H1 (cell line): ENCODE measurements at regions not wholly inside any gene's neighbourhood (a gene's known extent, or its start where the extent isn't known, plus 50 kb on each side); places are given as distances from the start of the nearest gene placed in this dataset.

Experiments
- ATF3 ChIP-seq: IDR thresholded peaks from 2 replicates; pipeline ENCODE4 v1.6.1; 2011; ENCODE audit warnings: low read depth, mild to moderate bottlenecking, low read length; ENCODE audit not compliant: insufficient read depth
- CBX5 ChIP-seq: fragments of 300-800, 300-1000 bp; sonication (generic); IDR thresholded peaks from 2 replicates; pipeline ENCODE4 v1.7.1; 2016; ENCODE audit warnings: antibody characterized with exemption, low read length, low read depth
- CHD1 ChIP-seq: IDR thresholded peaks from 2 replicates; pipeline ENCODE4 v1.6.1; 2012; ENCODE audit warnings: low read depth, low read length, improper control_type of control experiment
- NRF1 ChIP-seq: IDR thresholded peaks from 2 replicates; pipeline ENCODE4 v1.6.1; 2011; ENCODE audit warnings: mild to moderate bottlenecking, low read depth, low read length, improper control_type of control experiment
- SIX5 ChIP-seq: IDR thresholded peaks from 2 replicates; pipeline ENCODE4 v1.6.1; 2011; ENCODE audit warnings: mild to moderate bottlenecking, low read depth, low read length
- SP4 ChIP-seq: IDR thresholded peaks from 2 replicates; pipeline ENCODE4 v1.6.1; 2012; ENCODE audit warnings: low read length, inconsistent platforms

- TF ChIP-seq CBX5 (no peak), SP4 (no peak), SIX5 (no peak), NRF1 (no peak), ATF3 (no peak), CHD1 (no peak)
Observed at GRCh38 chr19:46935066-46935663, 74.4 kb downstream of the ARHGAP35 start (continued).
